GM12878 (cell line): ENCODE measurements at regions not wholly inside any gene's neighbourhood (a gene's known extent, or its start where the extent isn't known, plus 50 kb on each side); places are given as distances from the start of the nearest gene placed in this dataset.

Experiments
- ATAC-seq: fragments of 200-7000 bp; cut with Tn5 transposase; 3 replicates; pipeline ENCODE4 v1.9.1; 2020; ENCODE audit warnings: mild to moderate bottlenecking, moderate library complexity
- BruUV-seq: library from RNA; stranded (reverse); fragments of 400-500 nt; replicated peaks from 2 replicates; lab custom pipeline; 2021; lab: Mats Ljungman, UMichigan
- CTCF ChIA-PET: fragments of 300-600 bp; sonication (Branson Sonifier 250); formaldehyde crosslinking; extraction: SDS; loops from one replicate; lab custom pipeline; 2021; ENCODE audit warnings: inconsistent platforms; lab: Yijun Ruan, JAX
- POLR2A ChIA-PET: fragments of 350-600 bp; formaldehyde crosslinking; extraction: SDS; loops from one replicate; lab custom pipeline; 2021; ENCODE audit warnings: inconsistent platforms; lab: Charles Lee
- RAD21 ChIA-PET: fragments of 300-600 bp; sonication (Branson Sonifier 250); formaldehyde crosslinking; loops from one replicate; lab custom pipeline; 2023; ENCODE audit warnings: antibody characterized with exemption; ENCODE audit not compliant: unreplicated experiment; lab: Charles Lee
- SMC1A ChIA-PET: fragments of 300-600 bp; sonication (Branson Sonifier 250); formaldehyde crosslinking; loops from one replicate; lab custom pipeline; 2023; ENCODE audit not compliant: unreplicated experiment, uncharacterized antibody; lab: Charles Lee
- DNase-seq: peaks from one replicate; pipeline ENCODE4 v3.0.0-alpha.2; 2011; ENCODE audit warnings: low read depth, low spot score
- FAIRE-seq: peaks from 3 replicates; lab custom pipeline; 2011; peaks lifted over from hg19 to GRCh38; lab: Jason Lieb, UNC
- H2AFZ ChIP-seq: 2 replicates; pipeline ENCODE4 v1.6.0; 2011; ENCODE audit warnings: low read depth, low read length, control low read depth; ENCODE audit not compliant: control insufficient read depth
- H3K27ac ChIP-seq: 2 replicates; pipeline ENCODE4 v1.5.1; 2011; ENCODE audit warnings: control low read depth; ENCODE audit not compliant: control insufficient read depth, insufficient read depth
- H3K27me3 ChIP-seq, 2 experiments: replicated peaks in 1 of 2; 2 replicates each; pipeline versions ENCODE4 v1.6.0 to v1.6.1; 2011; ENCODE audit warnings: low read length in 1 of 2; ENCODE audit not compliant: control insufficient read depth in 2 of 2, insufficient read depth in 2 of 2
- H3K36me3 ChIP-seq, 2 experiments: 2 replicates each; pipeline ENCODE4 v1.5.1; 2011; ENCODE audit warnings: low read length in 1 of 2; ENCODE audit not compliant: control insufficient read depth in 2 of 2, insufficient read depth in 2 of 2
- H3K4me1 ChIP-seq: 2 replicates; pipeline ENCODE4 v1.6.1; 2011; ENCODE audit warnings: mild to moderate bottlenecking, low read length, moderate library complexity, mixed read lengths; ENCODE audit not compliant: control insufficient read depth, insufficient read depth
- H3K4me2 ChIP-seq: 2 replicates; pipeline ENCODE4 v1.6.0; 2011; ENCODE audit warnings: control low read depth; ENCODE audit not compliant: control insufficient read depth, insufficient read depth
- H3K4me3 ChIP-seq: fragments of 200-600 bp; sonication (generic); 2 replicates; pipeline ENCODE4 v1.5.1; 2016
- H3K79me2 ChIP-seq: 2 replicates; pipeline ENCODE4 v1.6.0; 2011; ENCODE audit warnings: low read length; ENCODE audit not compliant: control insufficient read depth, insufficient read depth
- H3K9ac ChIP-seq: 2 replicates; pipeline ENCODE4 v1.8.0; 2011; ENCODE audit warnings: low read length, control low read depth, mixed read lengths; ENCODE audit not compliant: control insufficient read depth, insufficient read depth
- H3K9me3 ChIP-seq: replicated peaks from 3 replicates; pipeline ENCODE4 v1.5.1; 2011; ENCODE audit warnings: mild to moderate bottlenecking, low read length; ENCODE audit not compliant: control insufficient read depth, insufficient read depth
- H4K20me1 ChIP-seq: 2 replicates; pipeline ENCODE4 v1.6.0; 2011; ENCODE audit not compliant: control insufficient read depth, insufficient read depth
- PAX5 ChIP-seq: IDR thresholded peaks from 2 replicates; pipeline ENCODE4 v1.6.1; 2011; ENCODE audit warnings: low read depth, low read length, borderline replicate concordance
- SREBF1 ChIP-seq: IDR thresholded peaks from 2 replicates; pipeline ENCODE4 v1.6.1; 2012; ENCODE audit warnings: mild to moderate bottlenecking, low read length
- ZNF687 ChIP-seq: fragments of 450-650 bp; IDR thresholded peaks from 2 replicates; pipeline ENCODE4 v1.6.1; 2017; ENCODE audit warnings: mild to moderate bottlenecking, moderate library complexity
- WGBS: methylation state at CpG from one replicate; pipeline ENCODE4 v1.1.6; 2016; ENCODE audit warnings: low lambda C conversion rate; ENCODE audit not compliant: insufficient replicate concordance, insufficient coverage; ENCODE audit errors: missing lambda C conversion rate; 5-methylcytosine and 5-hydroxymethylcytosine counted together
- in situ Hi-C: fragments of 300-500 bp; cut with MboI; formaldehyde crosslinking; loops from 9 replicates; pipeline ENCODE4 v1.14.3; 2018; ENCODE audit warnings: mixed read lengths
- intact Hi-C: fragments of 100-400 bp; cut with micrococcal nuclease; formaldehyde crosslinking; loops from one replicate; pipeline ENCODE4 v1.14.2; 2022; ENCODE audit not compliant: unreplicated experiment

- in situ Hi-C loops: no loop called here
Observed at GRCh38 chr18:67650686-67651385, 134.3 kb upstream of the DSEL start.

More at GRCh38 chr18:67650686-67651385, 134.3 kb upstream of the DSEL start:
- H3K9me3 ChIP-seq: no peaks in the 10 kb centered on the region
- ATAC-seq (no peak), DNase-seq (no peak), FAIRE-seq (no peak)
- POLR2A ChIA-PET: no interaction called here
- SMC1A ChIA-PET: no interaction called here
- no peaks in the 10 kb centered on the region for H3K4me1 ChIP-seq
- H2AFZ ChIP-seq: no peak overlapping the region
- no peak overlapping the region for H3K4me2 ChIP-seq
- TF ChIP-seq PAX5 (no peak), ZNF687 (no peak), SREBF1 (no peak)
- no peaks in the 10 kb centered on the region for H4K20me1 ChIP-seq
- H3K27me3 ChIP-seq: no peaks in the 10 kb centered on the region
- intact Hi-C loops: no loop called here
- RAD21 ChIA-PET: no interaction called here
- WGBS: 22% methylated on average over 6 of the region's 6 CpGs
- CTCF ChIA-PET: no interaction called here
- no peaks in the 10 kb centered on the region for H3K79me2 ChIP-seq
- H3K4me3 ChIP-seq: no peak overlapping the region
- no TSS peak for BruUV-seq
- H3K27ac ChIP-seq: no peak overlapping the region
- H3K36me3 ChIP-seq: no peaks in the 10 kb centered on the region
- no peak overlapping the region for H3K9ac ChIP-seq
